Esophagus squamous epithelium (tissue), 5 donors: ENCODE measurements at regions not wholly inside any gene's neighbourhood (a gene's known extent, or its start where the extent isn't known, plus 50 kb on each side); places are given as distances from the start of the nearest gene placed in this dataset.

ENCODE experiments used
- DNase-seq: peaks from one replicate; lab custom pipeline; 2025; lab: John Stamatoyannopoulos, UW
- H3K27ac ChIP-seq, 4 donors: fragments of 200-600 bp; sonication (generic); one replicate each; pipeline ENCODE4 v1.5.1; 2016 to 2019; ENCODE audit warnings: mild to moderate bottlenecking in 1 of 4
- H3K27me3 ChIP-seq, 4 donors: fragments of 200-600 bp; sonication (generic); 1 replicate in 3 of 4; 2 replicates in 1 of 4; pipeline versions ENCODE4 v1.5.1 to v1.6.0; 2017 to 2021; ENCODE audit warnings: antibody characterized with exemption in 1 of 4
- H3K36me3 ChIP-seq, 3 donors: fragments of 200-600 bp; sonication (generic); one replicate each; pipeline ENCODE4 v1.5.1; 2016 to 2019
- H3K4me1 ChIP-seq, 3 donors: fragments of 200-600 bp; sonication (generic); one replicate each; pipeline ENCODE4 v1.5.1; 2017 to 2019
- H3K4me3 ChIP-seq, 4 donors: fragments of 200-600 bp; sonication (generic); 1 replicate in 3 of 4; 2 replicates in 1 of 4; pipeline ENCODE4 v1.5.1; 2016 to 2019; ENCODE audit warnings: mild to moderate bottlenecking in 2 of 4, moderate library complexity in 1 of 4
- H3K9me3 ChIP-seq, 3 donors: fragments of 200-600 bp; sonication (generic); one replicate each; pipeline ENCODE4 v1.5.1; 2016 to 2019
- POLR2A ChIP-seq, 4 donors: fragments of 450-650 bp; IDR thresholded peaks; one replicate each; pipeline ENCODE4 v1.6.1; 2017; ENCODE audit warnings: antibody characterized with exemption in 4 of 4, mild to moderate bottlenecking in 4 of 4, moderate library complexity in 3 of 4
- WGBS, 2 donors: methylation state at CpG; one replicate each; pipeline ENCODE4 v1.1.5; 2018; 5-methylcytosine and 5-hydroxymethylcytosine counted together
- intact Hi-C: fragments of 100-400 bp; cut with DNase I; formaldehyde crosslinking; loops from one replicate; pipeline ENCODE4 v1.15.0; 2022
- TF ChIP-seq, protein P1 (sequence below), 6 experiments: fragments of 450-650 bp in 4 of 6; fragments of 200-600 bp in 2 of 6; sonication (generic) in 2 of 6; IDR thresholded peaks; one replicate each; pipeline ENCODE4 v1.5.1; 2016 to 2019; ENCODE audit warnings: antibody characterized with exemption in 6 of 6, mild to moderate bottlenecking in 4 of 6, moderate library complexity in 4 of 6
- donor health status: DM: yes; HTN: yes; CAD: no.

DNA sequence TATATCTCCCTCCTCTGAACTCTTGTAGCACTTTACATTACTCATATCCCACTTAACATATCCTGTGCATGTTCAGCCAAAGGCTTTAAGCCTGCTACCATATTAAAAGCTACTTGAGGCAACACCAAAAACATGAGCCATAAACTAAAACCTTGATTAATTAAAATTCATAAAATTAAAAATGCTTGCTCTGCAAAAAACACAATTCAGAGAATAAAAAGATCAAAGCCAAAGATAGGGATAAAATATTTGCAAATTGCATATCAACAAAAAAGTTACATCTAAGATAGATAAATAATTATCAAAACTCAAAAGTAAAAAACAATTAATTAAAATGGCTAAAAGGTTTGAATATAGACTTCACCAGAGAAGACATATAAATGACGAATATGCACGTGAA is 495.4 kb upstream of the PIK3C3 start:
- no peaks in the 10 kb centered on the region for H3K36me3 ChIP-seq
- intact Hi-C loops: no loop called here
- H3K4me3 ChIP-seq: no peak overlapping the region
- no peaks in the 10 kb centered on the region for H3K27me3 ChIP-seq
- no peaks in the 10 kb centered on the region for H3K4me1 ChIP-seq
- 85 to 89% methylated on average over 2 of the region's 2 CpGs for WGBS, 2 donors
- TF ChIP-seq, protein P1, sequence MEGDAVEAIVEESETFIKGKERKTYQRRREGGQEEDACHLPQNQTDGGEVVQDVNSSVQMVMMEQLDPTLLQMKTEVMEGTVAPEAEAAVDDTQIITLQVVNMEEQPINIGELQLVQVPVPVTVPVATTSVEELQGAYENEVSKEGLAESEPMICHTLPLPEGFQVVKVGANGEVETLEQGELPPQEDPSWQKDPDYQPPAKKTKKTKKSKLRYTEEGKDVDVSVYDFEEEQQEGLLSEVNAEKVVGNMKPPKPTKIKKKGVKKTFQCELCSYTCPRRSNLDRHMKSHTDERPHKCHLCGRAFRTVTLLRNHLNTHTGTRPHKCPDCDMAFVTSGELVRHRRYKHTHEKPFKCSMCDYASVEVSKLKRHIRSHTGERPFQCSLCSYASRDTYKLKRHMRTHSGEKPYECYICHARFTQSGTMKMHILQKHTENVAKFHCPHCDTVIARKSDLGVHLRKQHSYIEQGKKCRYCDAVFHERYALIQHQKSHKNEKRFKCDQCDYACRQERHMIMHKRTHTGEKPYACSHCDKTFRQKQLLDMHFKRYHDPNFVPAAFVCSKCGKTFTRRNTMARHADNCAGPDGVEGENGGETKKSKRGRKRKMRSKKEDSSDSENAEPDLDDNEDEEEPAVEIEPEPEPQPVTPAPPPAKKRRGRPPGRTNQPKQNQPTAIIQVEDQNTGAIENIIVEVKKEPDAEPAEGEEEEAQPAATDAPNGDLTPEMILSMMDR (IDR thresholded peaks at IDR 0.05): no peak
- no peak for TF ChIP-seq POLR2A (IDR thresholded peaks at IDR 0.05)
- H3K9me3 ChIP-seq: no peaks in the 10 kb centered on the region
- DNase-seq: no peak
- no peak overlapping the region for H3K27ac ChIP-seq

DNA sequence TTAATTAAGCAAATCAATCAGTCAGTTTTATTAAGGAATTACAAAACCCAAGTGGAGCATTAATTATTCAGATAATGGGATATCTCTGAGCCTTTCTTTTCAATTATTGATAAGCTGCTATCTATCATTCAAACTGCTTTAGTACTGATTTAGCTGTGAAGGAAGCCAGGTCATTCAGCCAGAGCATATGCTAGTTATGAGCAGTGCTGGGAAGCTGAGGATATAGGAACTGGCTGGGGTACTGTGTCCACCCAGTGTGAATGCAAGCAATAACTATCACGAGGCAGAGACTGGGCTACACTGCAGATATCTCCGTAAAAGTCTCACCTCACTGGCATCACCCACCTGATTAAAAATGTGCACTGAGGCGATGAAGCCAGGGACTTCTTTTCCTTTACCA is 496.7 kb upstream of the PIK3C3 start:
- H3K27ac ChIP-seq: no peak overlapping the region
- intact Hi-C loops: no loop called here
- no peaks in the 10 kb centered on the region for H3K4me1 ChIP-seq
- no peaks in the 10 kb centered on the region for H3K9me3 ChIP-seq
- no peak overlapping the region for H3K4me3 ChIP-seq
- WGBS, 2 donors: 70 to 75% methylated on average over 3 of the region's 3 CpGs
- TF ChIP-seq POLR2A (IDR thresholded peaks at IDR 0.05): no peak
- TF ChIP-seq, protein P1 (IDR thresholded peaks at IDR 0.05): no peak
- H3K27me3 ChIP-seq: no peaks in the 10 kb centered on the region
- H3K36me3 ChIP-seq: no peaks in the 10 kb centered on the region
- DNase-seq: no peak

DNA sequence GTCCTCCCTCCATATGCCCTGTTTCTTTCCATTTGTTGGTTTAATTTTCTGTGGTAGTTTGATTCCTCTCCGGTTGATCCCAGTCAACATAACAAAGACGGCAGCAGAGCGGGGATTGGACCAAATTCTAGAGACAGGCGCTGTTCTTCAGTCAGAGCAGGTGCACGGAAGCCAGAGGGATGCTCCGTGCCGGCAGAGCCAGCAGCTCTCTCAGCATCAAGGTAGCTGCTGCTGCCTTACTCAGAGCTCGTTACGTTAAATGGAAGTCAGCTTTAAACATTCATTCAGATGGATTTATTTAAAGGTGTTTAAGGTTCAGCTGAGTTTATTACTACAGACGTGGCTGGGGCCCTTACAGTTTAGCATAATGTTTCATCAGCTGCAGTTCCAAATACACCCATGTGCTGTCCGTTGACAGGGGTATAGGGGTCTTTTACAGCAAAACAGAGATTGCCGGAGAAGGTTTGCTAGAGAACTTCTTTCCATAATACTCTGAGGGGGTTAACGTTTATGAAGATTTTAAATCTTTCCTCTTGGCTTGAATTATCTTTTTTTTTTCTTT is 497.2 kb upstream of the PIK3C3 start:
- 58 to 76% methylated on average over 9 to 12 of the region's 13 CpGs for WGBS, 2 donors
- no peak for DNase-seq
- no peaks in the 10 kb centered on the region for H3K27me3 ChIP-seq
- H3K4me1 ChIP-seq: no peaks in the 10 kb centered on the region
- no peak overlapping the region for H3K27ac ChIP-seq
- H3K4me3 ChIP-seq: no peak overlapping the region
- no peaks in the 10 kb centered on the region for H3K9me3 ChIP-seq
- intact Hi-C loops: no loop called here
- H3K36me3 ChIP-seq: no peaks in the 10 kb centered on the region
- TF ChIP-seq POLR2A (IDR thresholded peaks at IDR 0.05): no peak
- TF ChIP-seq, protein P1 (IDR thresholded peaks at IDR 0.05): no peak

DNA sequence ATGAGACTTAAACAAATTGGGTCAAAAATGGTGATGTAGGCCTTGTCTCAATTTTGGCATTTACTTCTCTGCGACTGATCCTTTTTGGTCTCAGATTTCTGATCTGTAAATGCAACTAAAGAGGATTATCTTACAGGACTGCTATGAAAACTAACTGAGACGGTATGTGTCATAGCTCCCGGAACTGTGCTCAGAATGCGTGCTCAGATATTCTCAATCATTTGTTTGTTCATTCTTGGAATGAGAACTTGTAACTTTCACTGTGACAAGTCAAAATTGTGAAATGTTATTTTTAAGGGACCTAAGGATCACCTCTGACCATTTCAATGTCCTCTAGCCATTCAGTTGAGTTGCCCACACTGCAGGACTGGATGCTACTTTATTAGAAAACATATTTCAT is 498.2 kb upstream of the PIK3C3 start:
- H3K27me3 ChIP-seq: no peaks in the 10 kb centered on the region
- no peaks in the 10 kb centered on the region for H3K9me3 ChIP-seq
- TF ChIP-seq, protein P1 (IDR thresholded peaks at IDR 0.05): no peak
- TF ChIP-seq POLR2A (IDR thresholded peaks at IDR 0.05): no peak
- intact Hi-C loops: no loop called here
- no peak overlapping the region for H3K4me3 ChIP-seq
- no peak overlapping the region for H3K27ac ChIP-seq
- H3K36me3 ChIP-seq: no peaks in the 10 kb centered on the region
- WGBS, 2 donors: 78 to 79% methylated on average over 4 of the region's 4 CpGs
- no peak for DNase-seq
- H3K4me1 ChIP-seq: no peaks in the 10 kb centered on the region

DNA sequence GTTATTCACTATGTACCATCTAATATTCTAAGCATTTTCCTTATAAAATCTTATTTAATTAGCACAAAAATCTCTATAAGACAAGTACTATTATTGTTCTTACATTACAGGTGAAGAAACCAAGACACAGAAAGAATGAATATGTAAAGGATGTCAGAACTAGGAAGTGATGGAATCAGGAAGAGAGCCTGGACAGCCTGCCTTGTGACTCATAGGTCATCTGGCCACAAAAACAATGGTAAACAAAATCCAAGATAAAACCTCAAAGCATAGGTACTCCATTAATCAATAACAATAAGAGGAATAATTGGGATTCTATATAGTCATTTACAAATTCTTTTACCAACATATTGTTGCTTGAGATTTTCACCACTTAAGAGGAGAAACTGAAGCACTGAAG is 505.4 kb upstream of the PIK3C3 start:
- Histone ChIP-seq H3K9me3 (no peaks in the 10 kb centered on the region), H3K4me3 (no peak overlapping the region), H3K27ac (no peak overlapping the region), H3K27me3 (no peaks in the 10 kb centered on the region), H3K36me3 (no peaks in the 10 kb centered on the region), H3K4me1 (no peaks in the 10 kb centered on the region)
- TF ChIP-seq, protein P1 (IDR thresholded peaks at IDR 0.05): no peak
- no peak for TF ChIP-seq POLR2A (IDR thresholded peaks at IDR 0.05)
- no peak for DNase-seq
- intact Hi-C loops: no loop called here
